ENCODE measurements at regions not wholly inside any gene's neighbourhood (a gene's known extent, or its start where the extent isn't known, plus 50 kb on each side); places are given as distances from the start of the nearest gene placed in this dataset.

- no peak for TF ChIP-seq GABPA (IDR thresholded peaks at IDR 0.05; ENCODE audit: low read depth)
- no peak for TF ChIP-seq SPI1 (IDR thresholded peaks at IDR 0.05; ENCODE audit: borderline replicate concordance, low read depth)
- TF ChIP-seq, protein P1, sequence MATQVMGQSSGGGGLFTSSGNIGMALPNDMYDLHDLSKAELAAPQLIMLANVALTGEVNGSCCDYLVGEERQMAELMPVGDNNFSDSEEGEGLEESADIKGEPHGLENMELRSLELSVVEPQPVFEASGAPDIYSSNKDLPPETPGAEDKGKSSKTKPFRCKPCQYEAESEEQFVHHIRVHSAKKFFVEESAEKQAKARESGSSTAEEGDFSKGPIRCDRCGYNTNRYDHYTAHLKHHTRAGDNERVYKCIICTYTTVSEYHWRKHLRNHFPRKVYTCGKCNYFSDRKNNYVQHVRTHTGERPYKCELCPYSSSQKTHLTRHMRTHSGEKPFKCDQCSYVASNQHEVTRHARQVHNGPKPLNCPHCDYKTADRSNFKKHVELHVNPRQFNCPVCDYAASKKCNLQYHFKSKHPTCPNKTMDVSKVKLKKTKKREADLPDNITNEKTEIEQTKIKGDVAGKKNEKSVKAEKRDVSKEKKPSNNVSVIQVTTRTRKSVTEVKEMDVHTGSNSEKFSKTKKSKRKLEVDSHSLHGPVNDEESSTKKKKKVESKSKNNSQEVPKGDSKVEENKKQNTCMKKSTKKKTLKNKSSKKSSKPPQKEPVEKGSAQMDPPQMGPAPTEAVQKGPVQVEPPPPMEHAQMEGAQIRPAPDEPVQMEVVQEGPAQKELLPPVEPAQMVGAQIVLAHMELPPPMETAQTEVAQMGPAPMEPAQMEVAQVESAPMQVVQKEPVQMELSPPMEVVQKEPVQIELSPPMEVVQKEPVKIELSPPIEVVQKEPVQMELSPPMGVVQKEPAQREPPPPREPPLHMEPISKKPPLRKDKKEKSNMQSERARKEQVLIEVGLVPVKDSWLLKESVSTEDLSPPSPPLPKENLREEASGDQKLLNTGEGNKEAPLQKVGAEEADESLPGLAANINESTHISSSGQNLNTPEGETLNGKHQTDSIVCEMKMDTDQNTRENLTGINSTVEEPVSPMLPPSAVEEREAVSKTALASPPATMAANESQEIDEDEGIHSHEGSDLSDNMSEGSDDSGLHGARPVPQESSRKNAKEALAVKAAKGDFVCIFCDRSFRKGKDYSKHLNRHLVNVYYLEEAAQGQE (IDR thresholded peaks at IDR 0.05; ENCODE audit: insufficient replicate concordance, low read depth) = no peak
- TF ChIP-seq POLR2AphosphoS5 (IDR thresholded peaks at IDR 0.05; ENCODE audit: low read depth) = no peak
- no peak for TF ChIP-seq CTCF (IDR thresholded peaks at IDR 0.05; ENCODE audit: insufficient read depth, low read length)
- Histone ChIP-seq H3K4me3 (replicated peaks; ENCODE audit: insufficient read depth, low read length) (no peak overlapping the region), H3K27ac (replicated peaks) (no peak overlapping the region), H3K27me3 (ENCODE audit: insufficient read depth, poor library complexity, severe bottlenecking) (no peaks in the 10 kb centered on the region)
- DNase-seq (ENCODE audit: low read depth in 1 of 2, low spot score in 1 of 2) = no peak
These were observed 65.9 kb downstream of the ZBTB18 start for GRCh38 chr1:244116946-244117345.

DNA sequence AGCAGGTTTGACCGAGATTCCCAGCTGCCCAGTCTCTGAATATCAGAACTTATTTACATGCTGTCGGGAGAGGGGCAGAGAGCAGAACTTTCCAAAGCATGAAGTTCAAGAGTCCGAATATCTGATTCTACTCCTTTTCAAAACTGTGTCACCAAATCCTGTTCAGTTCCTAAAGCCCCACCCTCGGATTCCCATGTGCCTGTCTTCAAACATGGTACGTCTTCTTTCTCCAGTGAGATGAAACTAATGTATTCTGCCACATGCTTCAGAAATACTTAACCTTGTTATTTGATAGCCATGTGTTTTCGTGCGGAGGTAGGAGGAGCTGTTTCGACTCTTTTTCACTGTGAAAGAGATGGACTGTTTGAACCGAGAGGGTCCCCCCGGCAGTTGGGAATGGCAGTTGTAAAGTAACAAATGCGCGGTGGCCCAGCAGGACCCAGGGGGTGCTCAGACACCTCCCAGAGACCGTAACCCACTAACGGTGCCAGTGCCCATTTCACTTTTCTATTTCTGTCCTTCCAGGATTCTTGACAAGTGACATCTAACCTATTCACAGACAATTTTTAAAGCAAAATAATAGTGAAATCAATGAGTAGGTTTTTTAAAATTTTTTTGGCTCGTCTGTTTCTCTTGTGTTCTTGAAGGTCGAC, 67.2 kb downstream of the ZBTB18 start:
- H3K27me3 ChIP-seq (ENCODE audit: insufficient read depth, poor library complexity, severe bottlenecking) = no peaks in the 10 kb centered on the region

More for the DNA sequence above, 67.2 kb downstream of the ZBTB18 start:
- TF ChIP-seq POLR2AphosphoS5 (IDR thresholded peaks at IDR 0.05; ENCODE audit: low read depth) = no peak
- TF ChIP-seq SPI1 (IDR thresholded peaks at IDR 0.05; ENCODE audit: borderline replicate concordance, low read depth) = no peak
- TF ChIP-seq, protein P1 (IDR thresholded peaks at IDR 0.05; ENCODE audit: insufficient replicate concordance, low read depth) = no peak
- no peak for TF ChIP-seq GABPA (IDR thresholded peaks at IDR 0.05; ENCODE audit: low read depth)
- no peak for TF ChIP-seq CTCF (IDR thresholded peaks at IDR 0.05; ENCODE audit: insufficient read depth, low read length)
- H3K4me3 ChIP-seq (replicated peaks; ENCODE audit: insufficient read depth, low read length) = no peak overlapping the region
- DNase-seq (ENCODE audit: low read depth in 1 of 2, low spot score in 1 of 2) = no peak
- H3K27ac ChIP-seq (replicated peaks) = no peak overlapping the region
